K562 (cell line): ENCODE measurements at regions not wholly inside any gene's neighbourhood (a gene's known extent, or its start where the extent isn't known, plus 50 kb on each side); places are given as distances from the start of the nearest gene placed in this dataset.

Experiments used
- AFF1 ChIP-seq, 2 experiments: fragments of 450-650 bp; IDR thresholded peaks; 2 replicates each; pipeline ENCODE4 v1.6.1; 2018; ENCODE audit warnings: mild to moderate bottlenecking in 2 of 2, low read depth in 1 of 2; ENCODE audit not compliant: partially characterized antibody in 2 of 2
- BDP1 ChIP-seq: IDR thresholded peaks from 3 replicates; pipeline ENCODE4 v1.6.1; 2011; ENCODE audit not compliant: insufficient read length, insufficient read depth
- ELK3 ChIP-seq: fragments of 450-650 bp; formaldehyde crosslinking; IDR thresholded peaks from 2 replicates; pipeline ENCODE4 v1.4.0; 2020; ENCODE audit warnings: mild to moderate bottlenecking
- FOXA3 ChIP-seq, 2 experiments: fragments of 450-650 bp in 1 of 2; sonication (generic) in 1 of 2; formaldehyde crosslinking; IDR thresholded peaks in 1 of 2; conservative IDR thresholded peaks in 1 of 2; 2 replicates each; pipeline versions ENCODE4 v1.4.0 to v1.8.0; 2020 to 2022; ENCODE audit warnings: mild to moderate bottlenecking in 2 of 2, missing genetic modification reagents in 1 of 2
- HNRNPL ChIP-seq: fragments of 200-400 bp; formaldehyde crosslinking; IDR thresholded peaks from 2 replicates; pipeline ENCODE4 v1.6.1; 2017; ENCODE audit warnings: low read depth, mild to moderate bottlenecking, low read length
- TBP ChIP-seq: optimal IDR thresholded peaks from 2 replicates; pipeline ENCODE3; 2011; ENCODE audit warnings: low read depth, low read length, improper control_type of control experiment
- ZNF280A ChIP-seq: fragments of 450-650 bp; IDR thresholded peaks from 2 replicates; pipeline ENCODE4 v1.6.1; 2018; ENCODE audit warnings: mild to moderate bottlenecking, low read depth; ENCODE audit not compliant: partially characterized antibody

GRCh38 chr4:180434131-180434895 lies 1808.9 kb upstream of the TENM3 start (continued):
- no peak for TF ChIP-seq AFF1 (IDR thresholded peaks at IDR 0.05; ENCODE audit: low read depth in 1 of 2, partially characterized antibody in 2 of 2)
- no peak for TF ChIP-seq TBP
- no peak for TF ChIP-seq BDP1
- no peak for TF ChIP-seq ZNF280A
- no peak for TF ChIP-seq FOXA3 (CRISPR knock-in tag; conservative IDR thresholded peaks at IDR 0.05 in 1 of 2, IDR thresholded peaks at IDR 0.05 in 1 of 2)
- TF ChIP-seq ELK3 (CRISPR knock-in tag): no peak
- no peak for TF ChIP-seq HNRNPL
